Neural progenitor cell (in vitro differentiated cells): ENCODE measurements at regions not wholly inside any gene's neighbourhood (a gene's known extent, or its start where the extent isn't known, plus 50 kb on each side); places are given as distances from the start of the nearest gene placed in this dataset.

Experiments used
- DNase-seq: peaks from one replicate; pipeline ENCODE4 v3.0.0-alpha.2; 2016; ENCODE audit warnings: low spot score
- H2AFZ ChIP-seq: fragments of 200-600 bp; sonication (generic); replicated peaks from 2 replicates; pipeline ENCODE4 v1.6.1; 2016; ENCODE audit warnings: antibody characterized with exemption
- H3F3A ChIP-seq: fragments of 200-600 bp; sonication (generic); 2 replicates; pipeline ENCODE4 v1.6.1; 2016; ENCODE audit warnings: antibody characterized with exemption, low read depth
- H3K27ac ChIP-seq: fragments of 200-600 bp; sonication (generic); 2 replicates; pipeline ENCODE4 v1.5.1; 2016; ENCODE audit warnings: mild to moderate bottlenecking
- H3K27me3 ChIP-seq: fragments of 200-600 bp; sonication (generic); 2 replicates; pipeline ENCODE4 v1.6.1; 2016; ENCODE audit warnings: mild to moderate bottlenecking, moderate library complexity
- H3K36me3 ChIP-seq: fragments of 200-600 bp; sonication (generic); 2 replicates; pipeline ENCODE4 v1.5.1; 2016
- H3K4me1 ChIP-seq: fragments of 200-600 bp; sonication (generic); 2 replicates; pipeline ENCODE4 v1.6.1; 2016; ENCODE audit warnings: mixed run types
- H3K4me2 ChIP-seq: fragments of 200-600 bp; sonication (generic); 2 replicates; pipeline ENCODE4 v1.6.1; 2016
- H3K4me3 ChIP-seq: fragments of 200-600 bp; sonication (generic); 2 replicates; pipeline ENCODE4 v1.5.1; 2016
- H3K79me2 ChIP-seq: fragments of 200-600 bp; sonication (generic); 2 replicates; pipeline ENCODE4 v1.6.1; 2016; ENCODE audit warnings: low read depth
- H3K9ac ChIP-seq: fragments of 200-600 bp; sonication (generic); 2 replicates; pipeline ENCODE4 v1.6.1; 2016
- H3K9me3 ChIP-seq: fragments of 200-600 bp; sonication (generic); 2 replicates; pipeline ENCODE4 v1.5.1; 2016; ENCODE audit warnings: low read depth
- H4K20me1 ChIP-seq: fragments of 200-600 bp; sonication (generic); 2 replicates; pipeline ENCODE4 v1.6.1; 2016; ENCODE audit warnings: low read depth
- H3K27ac Mint-ChIP-seq: 3 replicates; pipeline ENCODE4 v1.8.0; 2021; ENCODE audit warnings: mixed read lengths
- H3K27me3 Mint-ChIP-seq: 2 replicates; pipeline ENCODE4 v1.8.0; 2022; ENCODE audit warnings: low read depth, mild to moderate bottlenecking, inconsistent platforms, moderate library complexity, mixed read lengths; ENCODE audit not compliant: insufficient read depth
- H3K36me3 Mint-ChIP-seq: 3 replicates; pipeline ENCODE4 v1.8.0; 2021; ENCODE audit warnings: mixed read lengths
- H3K4me1 Mint-ChIP-seq: 3 replicates; pipeline ENCODE4 v1.8.0; 2021; ENCODE audit warnings: mixed read lengths
- H3K4me3 Mint-ChIP-seq: 3 replicates; pipeline ENCODE4 v1.8.0; 2021; ENCODE audit warnings: mild to moderate bottlenecking, moderate library complexity, mixed read lengths
- H3K9me3 Mint-ChIP-seq: 3 replicates; pipeline ENCODE4 v1.8.0; 2020; ENCODE audit warnings: mixed read lengths
- CTCF ChIP-seq: fragments of 200-600 bp; sonication (generic); IDR thresholded peaks from 2 replicates; pipeline ENCODE4 v1.5.1; 2017; ENCODE audit warnings: antibody characterized with exemption, mild to moderate bottlenecking
- EZH2 ChIP-seq: fragments of 200-600 bp; sonication (generic); IDR thresholded peaks from 2 replicates; pipeline ENCODE4 v1.6.1; 2017; ENCODE audit warnings: antibody characterized with exemption, mild to moderate bottlenecking, moderate library complexity
- EZH2phosphoT487 ChIP-seq: fragments of 200-600 bp; sonication (generic); IDR thresholded peaks from 2 replicates; pipeline ENCODE4 v1.6.1; 2017; ENCODE audit warnings: antibody characterized with exemption

GRCh38 chr6:112464901-112465665 lies 118.0 kb downstream of the RFPL4B start:
- H3K4me3 ChIP-seq: no peak overlapping the region
- Mint-ChIP-seq H3K27ac (no peak overlapping the region), H3K9me3 (peaks cover 3% of the 10 kb centered on the region), H3K4me3 (no peak overlapping the region), H3K27me3 (peaks cover 3% of the 10 kb centered on the region), H3K36me3 (no peaks in the 10 kb centered on the region), H3K4me1 (peaks cover 18% of the 10 kb centered on the region)
- no peaks in the 10 kb centered on the region for H3K9me3 ChIP-seq
- H3K4me2 ChIP-seq: no peak overlapping the region
- no peaks in the 10 kb centered on the region for H3F3A ChIP-seq
- no peaks in the 10 kb centered on the region for H4K20me1 ChIP-seq
- peak overlapping the region; percentile 60 for H2AFZ ChIP-seq
- TF ChIP-seq EZH2phosphoT487 (no peak), EZH2 (no peak), CTCF (no peak)
- H3K9ac ChIP-seq: no peak overlapping the region
- no peaks in the 10 kb centered on the region for H3K27me3 ChIP-seq
- H3K27ac ChIP-seq: no peak overlapping the region
- H3K79me2 ChIP-seq: no peaks in the 10 kb centered on the region
- no peaks in the 10 kb centered on the region for H3K36me3 ChIP-seq
- no peak for DNase-seq
- no peaks in the 10 kb centered on the region for H3K4me1 ChIP-seq

- H3K4me1 ChIP-seq: no peaks in the 10 kb centered on the region
- H3K4me3 ChIP-seq: no peak overlapping the region
- no peak overlapping the region for H3K27ac ChIP-seq
- Mint-ChIP-seq H3K27ac (no peak overlapping the region), H3K9me3 (peaks cover 5% of the 10 kb centered on the region), H3K4me3 (no peak overlapping the region), H3K36me3 (no peaks in the 10 kb centered on the region), H3K4me1 (peaks cover 27% of the 10 kb centered on the region), H3K27me3 (peaks cover 3% of the 10 kb centered on the region)
- no peaks in the 10 kb centered on the region for H4K20me1 ChIP-seq
- TF ChIP-seq CTCF: no peak
- TF ChIP-seq EZH2: no peak
- no peak for TF ChIP-seq EZH2phosphoT487
- H2AFZ ChIP-seq: no peak overlapping the region
- DNase-seq: no peak
- H3K27me3 ChIP-seq: no peaks in the 10 kb centered on the region
- H3K36me3 ChIP-seq: no peaks in the 10 kb centered on the region
- H3K79me2 ChIP-seq: no peaks in the 10 kb centered on the region
- no peak overlapping the region for H3K4me2 ChIP-seq
- H3F3A ChIP-seq: no peaks in the 10 kb centered on the region
- no peak overlapping the region for H3K9ac ChIP-seq
- no peaks in the 10 kb centered on the region for H3K9me3 ChIP-seq
Measured at GRCh38 chr6:112466373-112467151, 119.4 kb downstream of the RFPL4B start.

GRCh38 chr6:112468359-112468758 lies 121.2 kb downstream of the RFPL4B start:
- Mint-ChIP-seq H3K4me3 (no peak overlapping the region), H3K4me1 (peaks cover 29% of the 10 kb centered on the region), H3K27ac (peak overlapping the region; percentile 39), H3K27me3 (peaks cover 3% of the 10 kb centered on the region), H3K9me3 (peaks cover 5% of the 10 kb centered on the region), H3K36me3 (no peaks in the 10 kb centered on the region)
- no peaks in the 10 kb centered on the region for H3K9me3 ChIP-seq
- H3K9ac ChIP-seq: no peak overlapping the region
- no peak overlapping the region for H3K27ac ChIP-seq
- H3F3A ChIP-seq: no peaks in the 10 kb centered on the region
- H3K4me1 ChIP-seq: no peaks in the 10 kb centered on the region
- H4K20me1 ChIP-seq: no peaks in the 10 kb centered on the region
- no peak overlapping the region for H2AFZ ChIP-seq
- no peak for DNase-seq
- no peaks in the 10 kb centered on the region for H3K27me3 ChIP-seq
- H3K36me3 ChIP-seq: no peaks in the 10 kb centered on the region
- no peak overlapping the region for H3K4me2 ChIP-seq
- H3K4me3 ChIP-seq: no peak overlapping the region
- no peaks in the 10 kb centered on the region for H3K79me2 ChIP-seq
- TF ChIP-seq CTCF: no peak
- TF ChIP-seq EZH2phosphoT487: no peak
- no peak for TF ChIP-seq EZH2
